ENCODE measurements at regions not wholly inside any gene's neighbourhood (a gene's known extent, or its start where the extent isn't known, plus 50 kb on each side); places are given as distances from the start of the nearest gene placed in this dataset.

GRCh38 chr1:56034847-56035481, 544.4 kb downstream of the PLPP3 start:
- no peak for DNase-seq (ENCODE audit: low spot score)
- Mint-ChIP-seq H3K4me1 (ENCODE audit: low read depth) (no peaks in the 10 kb centered on the region), H3K27me3 (ENCODE audit: insufficient read depth) (no peaks in the 10 kb centered on the region), H3K27ac (no peak overlapping the region), H3K9me3 (peaks cover 4% of the 10 kb centered on the region), H3K36me3 (ENCODE audit: low read depth) (no peaks in the 10 kb centered on the region), H3K4me3 (no peak overlapping the region)
- intact Hi-C loops (cut with micrococcal nuclease): no loop called here

DNA sequence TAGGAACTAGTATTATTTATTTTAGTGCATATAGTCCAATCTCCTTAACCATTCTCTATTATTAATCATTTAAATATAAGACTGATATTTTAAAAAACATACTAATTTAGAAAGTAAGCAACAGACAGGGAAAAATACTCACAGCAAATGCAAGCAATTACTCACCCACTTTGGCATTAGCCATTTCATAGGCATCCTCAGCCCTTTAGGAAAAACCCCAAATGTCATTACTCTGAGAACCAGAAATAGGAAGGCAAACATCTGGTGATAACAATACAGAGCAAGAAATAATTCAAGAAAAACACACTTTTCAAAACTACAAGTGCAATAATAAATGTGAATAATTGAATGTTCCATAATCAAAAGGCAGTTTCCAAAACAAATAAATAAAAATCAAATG, 545.1 kb downstream of the PLPP3 start:
- Mint-ChIP-seq H3K4me1 (ENCODE audit: low read depth) (no peaks in the 10 kb centered on the region), H3K27ac (no peak overlapping the region), H3K36me3 (ENCODE audit: low read depth) (no peaks in the 10 kb centered on the region), H3K9me3 (peaks cover 4% of the 10 kb centered on the region), H3K4me3 (no peak overlapping the region), H3K27me3 (ENCODE audit: insufficient read depth) (no peaks in the 10 kb centered on the region)
- no peak for DNase-seq (ENCODE audit: low spot score)
- intact Hi-C loops (cut with micrococcal nuclease): no loop called here

GRCh38 chr1:56033321-56034037, 545.9 kb downstream of the PLPP3 start:
- H3K4me1 Mint-ChIP-seq (ENCODE audit: low read depth): no peaks in the 10 kb centered on the region
- intact Hi-C loops (cut with micrococcal nuclease): no loop called here
- no peak overlapping the region for H3K4me3 Mint-ChIP-seq
- DNase-seq (ENCODE audit: low spot score): no peak
- H3K36me3 Mint-ChIP-seq (ENCODE audit: low read depth): no peaks in the 10 kb centered on the region
- no peaks in the 10 kb centered on the region for H3K27me3 Mint-ChIP-seq (ENCODE audit: insufficient read depth)
- no peak overlapping the region for H3K27ac Mint-ChIP-seq
- H3K9me3 Mint-ChIP-seq: peaks cover 4% of the 10 kb centered on the region

- Mint-ChIP-seq H3K4me1 (ENCODE audit: low read depth) (no peaks in the 10 kb centered on the region), H3K36me3 (ENCODE audit: low read depth) (no peaks in the 10 kb centered on the region), H3K9me3 (no peaks in the 10 kb centered on the region), H3K27me3 (ENCODE audit: insufficient read depth) (no peaks in the 10 kb centered on the region), H3K27ac (no peak overlapping the region), H3K4me3 (no peak overlapping the region)
- intact Hi-C loops (cut with micrococcal nuclease): no loop called here
- no peak for DNase-seq (ENCODE audit: low spot score)
Measured at GRCh38 chr1:56032096-56032676, 547.2 kb downstream of the PLPP3 start.

DNA sequence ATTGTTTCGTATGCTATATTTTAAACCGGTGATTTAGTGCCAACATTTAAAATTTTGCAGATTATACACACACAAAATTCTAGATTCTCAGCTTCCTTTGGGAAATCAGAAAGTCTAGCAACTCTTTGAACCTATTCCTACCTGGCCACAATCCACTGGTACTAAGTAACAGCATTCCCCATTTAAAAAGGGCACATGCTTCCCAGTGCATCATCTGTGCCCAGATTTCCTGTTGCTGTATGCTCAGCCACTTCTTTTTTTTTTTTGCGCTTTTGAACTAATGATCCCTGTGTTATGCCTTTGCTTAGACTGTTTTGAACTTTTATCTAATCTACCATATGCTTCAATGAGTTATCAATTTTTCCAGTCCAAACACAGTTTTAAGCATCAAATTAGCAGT, 548.4 kb downstream of the PLPP3 start:
- Mint-ChIP-seq H3K27ac (no peak overlapping the region), H3K36me3 (ENCODE audit: low read depth) (no peaks in the 10 kb centered on the region), H3K27me3 (ENCODE audit: insufficient read depth) (no peaks in the 10 kb centered on the region), H3K4me3 (no peak overlapping the region), H3K4me1 (ENCODE audit: low read depth) (no peaks in the 10 kb centered on the region), H3K9me3 (no peaks in the 10 kb centered on the region)
- DNase-seq (ENCODE audit: low spot score): no peak
- intact Hi-C loops (cut with micrococcal nuclease): no loop called here

GRCh38 chr1:56029319-56030003, 549.9 kb downstream of the PLPP3 start:
- Mint-ChIP-seq H3K9me3 (no peaks in the 10 kb centered on the region), H3K27me3 (ENCODE audit: insufficient read depth) (no peaks in the 10 kb centered on the region), H3K27ac (no peak overlapping the region), H3K4me3 (no peak overlapping the region), H3K4me1 (ENCODE audit: low read depth) (no peaks in the 10 kb centered on the region), H3K36me3 (ENCODE audit: low read depth) (no peaks in the 10 kb centered on the region)
- intact Hi-C loops (cut with micrococcal nuclease): no loop called here
- no peak for DNase-seq (ENCODE audit: low spot score)

- H3K4me1 Mint-ChIP-seq (ENCODE audit: low read depth): no peaks in the 10 kb centered on the region
- no peaks in the 10 kb centered on the region for H3K9me3 Mint-ChIP-seq
- H3K4me3 Mint-ChIP-seq: no peak overlapping the region
- H3K36me3 Mint-ChIP-seq (ENCODE audit: low read depth): no peaks in the 10 kb centered on the region
- H3K27me3 Mint-ChIP-seq (ENCODE audit: insufficient read depth): no peaks in the 10 kb centered on the region
- DNase-seq (ENCODE audit: low spot score): no peak
- intact Hi-C loops (cut with micrococcal nuclease): no loop called here
- H3K27ac Mint-ChIP-seq: no peak overlapping the region
Measured at GRCh38 chr1:56028911-56029310, 550.5 kb downstream of the PLPP3 start.

DNA sequence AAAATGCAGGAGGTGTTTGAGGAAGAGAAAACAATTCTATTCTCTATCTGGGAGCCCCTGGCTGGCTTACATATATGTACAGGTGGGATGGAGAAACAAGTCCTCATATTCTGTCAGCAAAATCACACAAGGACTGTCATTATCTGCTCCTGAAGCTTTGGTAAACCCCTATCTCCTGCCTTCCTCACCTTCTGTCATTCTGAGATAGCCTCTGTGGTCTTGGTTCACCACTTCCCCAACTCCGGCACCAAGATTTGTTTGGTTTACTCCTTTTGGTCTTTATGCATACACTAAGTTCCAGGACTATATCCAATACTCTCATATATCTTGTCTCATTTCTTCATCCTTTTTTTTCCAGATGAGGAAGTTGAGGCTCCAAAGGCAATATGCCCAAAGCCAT, 551.1 kb downstream of the PLPP3 start:
- Mint-ChIP-seq H3K9me3 (no peaks in the 10 kb centered on the region), H3K27me3 (ENCODE audit: insufficient read depth) (no peaks in the 10 kb centered on the region), H3K4me3 (no peak overlapping the region), H3K36me3 (ENCODE audit: low read depth) (no peaks in the 10 kb centered on the region), H3K27ac (no peak overlapping the region), H3K4me1 (ENCODE audit: low read depth) (no peaks in the 10 kb centered on the region)
- intact Hi-C loops (cut with micrococcal nuclease): no loop called here
- no peak for DNase-seq (ENCODE audit: low spot score)

GRCh38 chr1:56025942-56026341, 553.4 kb downstream of the PLPP3 start:
- H3K4me3 Mint-ChIP-seq: no peak overlapping the region
- H3K27me3 Mint-ChIP-seq (ENCODE audit: insufficient read depth): no peaks in the 10 kb centered on the region
- no peaks in the 10 kb centered on the region for H3K36me3 Mint-ChIP-seq (ENCODE audit: low read depth)
- intact Hi-C loops (cut with micrococcal nuclease): no loop called here
- no peak overlapping the region for H3K27ac Mint-ChIP-seq
- no peak for DNase-seq (ENCODE audit: low spot score)
- H3K9me3 Mint-ChIP-seq: peaks cover 6% of the 10 kb centered on the region
- no peaks in the 10 kb centered on the region for H3K4me1 Mint-ChIP-seq (ENCODE audit: low read depth)

DNA sequence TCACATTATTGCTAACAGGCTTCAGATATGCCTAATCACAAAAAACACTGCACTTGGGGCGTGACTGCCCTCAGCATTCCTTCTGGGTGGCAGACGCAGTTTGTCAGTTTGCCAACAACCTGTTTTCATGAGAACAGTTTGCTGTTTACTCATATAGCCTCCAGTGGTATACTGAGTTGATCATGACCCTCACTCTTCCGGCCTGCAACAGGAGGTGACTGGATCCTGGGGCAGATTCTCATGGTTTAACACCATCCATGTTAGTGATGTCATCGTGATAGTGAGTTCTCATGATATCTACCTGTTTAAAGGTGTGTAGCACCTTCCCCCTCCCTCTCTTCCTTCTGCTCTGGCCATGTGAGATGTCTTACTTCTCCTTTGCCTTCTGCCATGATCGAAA, 555.2 kb downstream of the PLPP3 start:
- Mint-ChIP-seq H3K27ac (no peak overlapping the region), H3K9me3 (peaks cover 9% of the 10 kb centered on the region), H3K4me3 (no peak overlapping the region), H3K4me1 (ENCODE audit: low read depth) (no peaks in the 10 kb centered on the region), H3K36me3 (ENCODE audit: low read depth) (no peaks in the 10 kb centered on the region), H3K27me3 (ENCODE audit: insufficient read depth) (no peaks in the 10 kb centered on the region)
- DNase-seq (ENCODE audit: low spot score): no peak
- intact Hi-C loops (cut with micrococcal nuclease): no loop called here

- Mint-ChIP-seq H3K9me3 (peaks cover 9% of the 10 kb centered on the region), H3K36me3 (ENCODE audit: low read depth) (no peaks in the 10 kb centered on the region), H3K4me3 (no peak overlapping the region), H3K4me1 (ENCODE audit: low read depth) (no peaks in the 10 kb centered on the region), H3K27ac (no peak overlapping the region), H3K27me3 (ENCODE audit: insufficient read depth) (no peaks in the 10 kb centered on the region)
- DNase-seq (ENCODE audit: low spot score): no peak
- intact Hi-C loops (cut with micrococcal nuclease): no loop called here
Measured at GRCh38 chr1:56019922-56020321, 559.4 kb downstream of the PLPP3 start.

DNA sequence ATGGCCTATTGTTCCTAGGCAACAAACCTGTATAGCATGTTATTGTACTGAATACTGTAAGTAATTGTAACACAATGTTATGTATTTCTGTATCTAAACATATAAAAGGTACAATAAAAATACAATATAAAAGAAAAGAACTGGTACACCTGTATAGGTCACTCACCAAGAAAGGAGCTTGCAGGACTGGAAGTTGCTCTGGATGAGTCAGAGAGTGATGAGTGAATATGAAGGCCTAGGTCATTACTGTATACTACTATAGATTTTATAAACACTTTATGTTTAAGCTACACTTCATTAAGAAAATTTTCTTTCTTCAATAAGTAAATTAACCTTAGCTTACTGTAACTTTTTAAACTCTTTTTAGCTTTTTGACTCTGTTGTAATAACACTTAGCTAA, 559.9 kb downstream of the PLPP3 start:
- no peaks in the 10 kb centered on the region for H3K36me3 Mint-ChIP-seq (ENCODE audit: low read depth)
- H3K4me3 Mint-ChIP-seq: no peak overlapping the region
- peaks cover 9% of the 10 kb centered on the region for H3K9me3 Mint-ChIP-seq
- no peak for DNase-seq (ENCODE audit: low spot score)
- H3K27ac Mint-ChIP-seq: no peak overlapping the region
- intact Hi-C loops (cut with micrococcal nuclease): no loop called here
- no peaks in the 10 kb centered on the region for H3K27me3 Mint-ChIP-seq (ENCODE audit: insufficient read depth)
- H3K4me1 Mint-ChIP-seq (ENCODE audit: low read depth): no peaks in the 10 kb centered on the region

DNA sequence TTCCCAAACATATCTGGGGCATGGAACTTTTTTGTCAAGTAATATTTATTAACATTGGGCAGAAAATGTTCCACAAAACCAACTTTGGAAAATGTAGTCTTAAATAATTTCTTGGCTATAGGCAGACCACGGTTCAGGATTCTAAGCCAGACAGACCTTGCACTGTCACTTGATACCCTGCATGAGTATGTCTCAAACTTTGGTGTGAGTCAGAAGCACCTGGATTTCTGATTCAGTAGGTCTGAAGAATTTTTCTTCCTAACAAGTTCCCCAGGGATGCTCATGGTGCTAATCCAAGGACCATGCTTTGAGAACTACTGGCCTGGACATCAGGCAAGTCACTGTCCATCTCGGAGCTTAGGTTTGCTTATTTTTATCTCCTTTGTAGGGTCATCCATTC, 562.0 kb downstream of the PLPP3 start:
- H3K4me3 Mint-ChIP-seq: no peak overlapping the region
- DNase-seq (ENCODE audit: low spot score): no peak
- no peaks in the 10 kb centered on the region for H3K4me1 Mint-ChIP-seq (ENCODE audit: low read depth)
- no peak overlapping the region for H3K27ac Mint-ChIP-seq
- H3K9me3 Mint-ChIP-seq: peaks cover 15% of the 10 kb centered on the region
- no peaks in the 10 kb centered on the region for H3K27me3 Mint-ChIP-seq (ENCODE audit: insufficient read depth)
- no peaks in the 10 kb centered on the region for H3K36me3 Mint-ChIP-seq (ENCODE audit: low read depth)
- intact Hi-C loops (cut with micrococcal nuclease): no loop called here
